Hematopoietic multipotent progenitor cell treated with erythropoietin and hydrocortisone succinate and interleukin-3 and kit ligand, for 8 days (in vitro differentiated cells): ENCODE measurements at regions not wholly inside any gene's neighbourhood (a gene's known extent, or its start where the extent isn't known, plus 50 kb on each side); places are given as distances from the start of the nearest gene placed in this dataset.
A peak's percentile ranks its signal among the peaks of the same experiment; 100 is the strongest.
"Not testable (repeated sequence)": the region's sequence is repeated elsewhere in the genome, so short reads cannot be mapped to it uniquely, and the experiment has no call there.

Experiments
- DNase-seq: peaks from one replicate; pipeline ENCODE4 v3.0.0-alpha.2; 2015

GRCh38 chr3:25844891-25845290 lies 55.0 kb downstream of the OXSM start:
- no peak for DNase-seq

- no peak for DNase-seq
These were observed 56.4 kb downstream of the OXSM start for GRCh38 chr3:25846282-25846681.

GRCh38 chr3:25849091-25849490 lies 59.2 kb downstream of the OXSM start:
- DNase-seq: no peak

GRCh38 chr3:25849641-25850385 lies 59.9 kb downstream of the OXSM start:
- no peak for DNase-seq

- not testable (repeated sequence) for DNase-seq
These were observed 61.9 kb downstream of the OXSM start for GRCh38 chr3:25851693-25852259.

- no peak for DNase-seq
These were observed 64.3 kb downstream of the OXSM start for GRCh38 chr3:25854214-25854613.

- DNase-seq: no peak
These were observed 64.7 kb downstream of the OXSM start for GRCh38 chr3:25854635-25855034.

GRCh38 chr3:25855266-25855784 lies 65.4 kb downstream of the OXSM start:
- DNase-seq: no peak

GRCh38 chr3:25856902-25857518 lies 67.1 kb downstream of the OXSM start:
- peak; percentile 62 for DNase-seq

GRCh38 chr3:25861566-25861965 lies 71.7 kb downstream of the OXSM start:
- DNase-seq: no peak

- no peak for DNase-seq
These were observed 73.1 kb downstream of the OXSM start for GRCh38 chr3:25863011-25863415.

- DNase-seq: no peak
These were observed 73.6 kb downstream of the OXSM start for GRCh38 chr3:25863416-25863959.

GRCh38 chr3:25870452-25870851 lies 80.6 kb downstream of the OXSM start:
- DNase-seq: no peak

- no peak for DNase-seq
These were observed 82.4 kb downstream of the OXSM start for GRCh38 chr3:25872200-25872877.

GRCh38 chr3:25883492-25883891 lies 93.6 kb downstream of the OXSM start:
- no peak for DNase-seq

- DNase-seq: no peak
These were observed 95.1 kb downstream of the OXSM start for GRCh38 chr3:25884981-25885380.

GRCh38 chr3:25885544-25885943 lies 95.7 kb downstream of the OXSM start:
- DNase-seq: no peak

GRCh38 chr3:25887907-25888306 lies 98.0 kb downstream of the OXSM start:
- no peak for DNase-seq

GRCh38 chr3:25888892-25889524 lies 99.1 kb downstream of the OXSM start:
- no peak for DNase-seq

- no peak for DNase-seq
These were observed 99.6 kb downstream of the OXSM start for GRCh38 chr3:25889525-25889917.

GRCh38 chr3:25894101-25894500 lies 104.2 kb downstream of the OXSM start:
- no peak for DNase-seq

- DNase-seq: no peak
These were observed 105.1 kb downstream of the OXSM start for GRCh38 chr3:25895031-25895430.

- DNase-seq: no peak
These were observed 105.6 kb downstream of the OXSM start for GRCh38 chr3:25895443-25895842.
